ENCODE measurements at regions not wholly inside any gene's neighbourhood (a gene's known extent, or its start where the extent isn't known, plus 50 kb on each side); places are given as distances from the start of the nearest gene placed in this dataset.

GRCh38 chr11:116309446-116309845 is 463.3 kb downstream of the BUD13 start:
- in situ Hi-C loops (cut with MboI; ENCODE audit: low sequenced_read_pairs, unreplicated experiment) = no loop called here
- TF ChIP-seq, protein P1, sequence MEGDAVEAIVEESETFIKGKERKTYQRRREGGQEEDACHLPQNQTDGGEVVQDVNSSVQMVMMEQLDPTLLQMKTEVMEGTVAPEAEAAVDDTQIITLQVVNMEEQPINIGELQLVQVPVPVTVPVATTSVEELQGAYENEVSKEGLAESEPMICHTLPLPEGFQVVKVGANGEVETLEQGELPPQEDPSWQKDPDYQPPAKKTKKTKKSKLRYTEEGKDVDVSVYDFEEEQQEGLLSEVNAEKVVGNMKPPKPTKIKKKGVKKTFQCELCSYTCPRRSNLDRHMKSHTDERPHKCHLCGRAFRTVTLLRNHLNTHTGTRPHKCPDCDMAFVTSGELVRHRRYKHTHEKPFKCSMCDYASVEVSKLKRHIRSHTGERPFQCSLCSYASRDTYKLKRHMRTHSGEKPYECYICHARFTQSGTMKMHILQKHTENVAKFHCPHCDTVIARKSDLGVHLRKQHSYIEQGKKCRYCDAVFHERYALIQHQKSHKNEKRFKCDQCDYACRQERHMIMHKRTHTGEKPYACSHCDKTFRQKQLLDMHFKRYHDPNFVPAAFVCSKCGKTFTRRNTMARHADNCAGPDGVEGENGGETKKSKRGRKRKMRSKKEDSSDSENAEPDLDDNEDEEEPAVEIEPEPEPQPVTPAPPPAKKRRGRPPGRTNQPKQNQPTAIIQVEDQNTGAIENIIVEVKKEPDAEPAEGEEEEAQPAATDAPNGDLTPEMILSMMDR (IDR thresholded peaks at IDR 0.05; ENCODE audit: borderline replicate concordance, control extremely low read depth, extremely low read depth, insufficient read depth, missing control alignments) = no peak
- DNase-seq (ENCODE audit: low spot score) = no peak

GRCh38 chr11:116302756-116303155 is 470.0 kb downstream of the BUD13 start:
- in situ Hi-C loops (cut with MboI; ENCODE audit: low sequenced_read_pairs, unreplicated experiment) = no loop called here
- TF ChIP-seq, protein P1 (IDR thresholded peaks at IDR 0.05; ENCODE audit: borderline replicate concordance, control extremely low read depth, extremely low read depth, insufficient read depth, missing control alignments) = no peak
- no peak for DNase-seq (ENCODE audit: low spot score)

GRCh38 chr11:116301141-116301540 is 471.6 kb downstream of the BUD13 start:
- TF ChIP-seq, protein P1 (IDR thresholded peaks at IDR 0.05; ENCODE audit: borderline replicate concordance, control extremely low read depth, extremely low read depth, insufficient read depth, missing control alignments) = no peak
- in situ Hi-C loops (cut with MboI; ENCODE audit: low sequenced_read_pairs, unreplicated experiment) = no loop called here
- DNase-seq (ENCODE audit: low spot score) = no peak

DNA sequence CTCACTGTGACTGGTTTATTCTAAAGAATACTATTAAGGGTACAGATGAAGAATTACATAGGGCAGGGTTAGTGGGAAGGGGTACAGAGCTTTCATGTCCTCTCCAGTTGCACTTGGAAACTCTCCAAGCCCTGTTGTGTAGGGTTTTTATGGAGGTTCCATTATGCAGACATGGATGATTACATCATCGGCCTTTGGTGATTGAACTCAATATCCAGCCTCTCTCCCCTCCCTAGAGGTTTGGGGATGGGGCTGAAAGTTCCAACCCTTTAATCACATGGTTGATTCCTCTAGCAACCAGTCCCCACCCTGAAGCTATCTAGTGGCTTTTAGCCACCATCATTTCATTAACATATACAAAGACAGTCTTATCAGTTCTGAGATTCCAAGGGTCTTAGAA is 472.6 kb downstream of the BUD13 start:
- TF ChIP-seq, protein P1 (IDR thresholded peaks at IDR 0.05; ENCODE audit: borderline replicate concordance, control extremely low read depth, extremely low read depth, insufficient read depth, missing control alignments) = no peak
- DNase-seq (ENCODE audit: low spot score) = no peak
- in situ Hi-C loops (cut with MboI; ENCODE audit: low sequenced_read_pairs, unreplicated experiment) = no loop called here

GRCh38 chr11:116294630-116295029 is 478.2 kb downstream of the BUD13 start:
- no peak for DNase-seq (ENCODE audit: low spot score)
- in situ Hi-C loops (cut with MboI; ENCODE audit: low sequenced_read_pairs, unreplicated experiment) = no loop called here
- TF ChIP-seq, protein P1 (IDR thresholded peaks at IDR 0.05; ENCODE audit: borderline replicate concordance, control extremely low read depth, extremely low read depth, insufficient read depth, missing control alignments) = no peak

GRCh38 chr11:116287866-116288265 is 484.9 kb downstream of the BUD13 start:
- TF ChIP-seq, protein P1 (IDR thresholded peaks at IDR 0.05; ENCODE audit: borderline replicate concordance, control extremely low read depth, extremely low read depth, insufficient read depth, missing control alignments) = no peak
- no peak for DNase-seq (ENCODE audit: low spot score)
- in situ Hi-C loops (cut with MboI; ENCODE audit: low sequenced_read_pairs, unreplicated experiment) = loop anchor here (10.0 kb wide), 1 partner anchor 953 kb away; no protein-coding TSS in a partner anchor

- no peak for DNase-seq (ENCODE audit: low spot score)
- in situ Hi-C loops (cut with MboI; ENCODE audit: low sequenced_read_pairs, unreplicated experiment) = loop anchor here (10.0 kb wide), 1 partner anchor 950 kb away; no protein-coding TSS in a partner anchor
- TF ChIP-seq, protein P1 (IDR thresholded peaks at IDR 0.05; ENCODE audit: borderline replicate concordance, control extremely low read depth, extremely low read depth, insufficient read depth, missing control alignments) = no peak
These were observed 487.8 kb downstream of the BUD13 start for GRCh38 chr11:116285026-116285425.

Measured in GM13976 (cell line).